HG02885 (cell line): ENCODE measurements at regions not wholly inside any gene's neighbourhood (a gene's known extent, or its start where the extent isn't known, plus 50 kb on each side); places are given as distances from the start of the nearest gene placed in this dataset.
"Not testable (repeated sequence)": the region's sequence is repeated elsewhere in the genome, so short reads cannot be mapped to it uniquely, and the experiment has no call there.

Source experiments
- ATAC-seq: cut with Tn5 transposase; IDR thresholded peaks from one replicate; pipeline ENCODE4 v1.9.1; 2021; ENCODE audit warnings: mild to moderate bottlenecking; ENCODE audit not compliant: unreplicated experiment, poor library complexity

DNA sequence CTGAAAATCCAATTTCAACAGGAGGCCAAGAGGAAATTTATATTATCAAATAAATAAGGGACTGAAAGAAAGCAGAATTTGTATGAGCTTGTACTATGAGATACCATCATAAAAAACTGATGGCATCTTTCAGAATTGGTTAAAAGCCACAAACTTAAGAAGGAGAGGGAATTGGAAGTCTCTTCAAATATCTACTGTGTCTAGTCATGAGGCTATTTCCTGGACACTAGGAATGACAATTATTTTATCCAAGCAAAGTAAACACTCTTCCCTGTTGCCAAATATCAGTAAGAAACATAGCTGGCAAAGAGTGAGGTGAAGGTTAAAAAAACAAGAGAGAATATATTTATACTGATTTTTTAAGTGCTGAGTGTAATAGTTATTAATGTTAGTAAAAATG is 101.5 kb upstream of the ARRDC3 start:
- ATAC-seq: no peak

DNA sequence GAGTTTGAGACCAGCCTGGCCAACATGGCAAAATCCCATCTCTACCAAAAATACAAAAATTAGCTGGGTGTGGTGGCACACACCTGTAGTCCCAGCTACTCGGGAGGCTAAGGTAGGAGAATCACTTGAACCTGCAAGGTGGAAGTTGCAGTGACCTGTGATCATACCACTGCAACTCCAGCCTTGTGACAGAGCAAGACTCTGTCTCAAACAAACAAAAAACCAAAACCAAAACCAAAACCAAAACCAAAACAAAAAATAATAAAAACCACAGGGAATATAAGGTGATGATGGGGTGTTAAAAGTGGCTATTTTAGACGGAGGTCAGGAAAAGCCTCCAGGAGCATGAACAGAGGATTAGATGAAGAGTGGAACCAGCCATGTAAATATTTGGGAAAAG is 96.3 kb upstream of the ARRDC3 start:
- not testable (repeated sequence) for ATAC-seq

GRCh38 chr5:91478096-91478495 is 95.0 kb upstream of the ARRDC3 start:
- no peak for ATAC-seq

- no peak for ATAC-seq
These were observed 94.3 kb upstream of the ARRDC3 start for GRCh38 chr5:91477408-91477807.

DNA sequence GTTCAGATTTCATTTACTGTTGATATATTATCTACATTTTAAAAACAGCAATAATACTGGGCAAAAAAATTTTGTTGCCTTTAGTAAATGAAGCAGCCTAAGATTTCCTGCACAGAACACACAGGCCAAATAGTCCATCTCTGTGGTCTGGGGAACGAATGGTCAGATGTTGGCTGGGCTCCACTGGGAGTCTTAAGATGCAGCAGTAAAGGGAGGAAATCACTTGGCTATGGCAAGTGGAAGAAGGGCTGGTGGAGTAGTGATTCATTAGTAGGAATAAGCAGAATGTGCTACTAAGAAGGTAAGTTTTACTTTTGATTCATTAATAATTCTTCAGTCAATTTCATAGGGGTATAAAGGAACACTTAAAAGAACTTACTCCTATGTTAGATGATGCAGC is 91.1 kb upstream of the ARRDC3 start:
- ATAC-seq: no peak

DNA sequence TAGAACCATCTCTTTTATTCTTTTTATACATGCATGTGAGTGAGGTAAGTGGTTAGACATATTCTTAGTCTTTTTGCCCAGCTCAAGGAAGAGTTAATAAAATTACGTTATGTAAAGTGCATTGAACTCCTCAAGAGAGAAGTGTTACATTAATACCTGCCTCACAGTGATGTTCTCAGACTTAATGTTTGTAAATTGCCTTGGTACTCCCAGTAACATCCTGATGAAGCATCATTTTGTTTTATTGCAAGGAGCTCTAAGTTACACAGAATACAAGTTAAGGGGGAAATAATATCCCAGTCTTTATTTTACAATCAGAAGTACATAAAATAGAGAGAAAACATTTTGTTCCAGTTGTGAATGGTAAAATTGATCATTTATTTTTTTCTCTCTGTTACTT is 89.5 kb upstream of the ARRDC3 start:
- no peak for ATAC-seq

GRCh38 chr5:91469517-91470165 is 86.5 kb upstream of the ARRDC3 start:
- ATAC-seq: no peak

DNA sequence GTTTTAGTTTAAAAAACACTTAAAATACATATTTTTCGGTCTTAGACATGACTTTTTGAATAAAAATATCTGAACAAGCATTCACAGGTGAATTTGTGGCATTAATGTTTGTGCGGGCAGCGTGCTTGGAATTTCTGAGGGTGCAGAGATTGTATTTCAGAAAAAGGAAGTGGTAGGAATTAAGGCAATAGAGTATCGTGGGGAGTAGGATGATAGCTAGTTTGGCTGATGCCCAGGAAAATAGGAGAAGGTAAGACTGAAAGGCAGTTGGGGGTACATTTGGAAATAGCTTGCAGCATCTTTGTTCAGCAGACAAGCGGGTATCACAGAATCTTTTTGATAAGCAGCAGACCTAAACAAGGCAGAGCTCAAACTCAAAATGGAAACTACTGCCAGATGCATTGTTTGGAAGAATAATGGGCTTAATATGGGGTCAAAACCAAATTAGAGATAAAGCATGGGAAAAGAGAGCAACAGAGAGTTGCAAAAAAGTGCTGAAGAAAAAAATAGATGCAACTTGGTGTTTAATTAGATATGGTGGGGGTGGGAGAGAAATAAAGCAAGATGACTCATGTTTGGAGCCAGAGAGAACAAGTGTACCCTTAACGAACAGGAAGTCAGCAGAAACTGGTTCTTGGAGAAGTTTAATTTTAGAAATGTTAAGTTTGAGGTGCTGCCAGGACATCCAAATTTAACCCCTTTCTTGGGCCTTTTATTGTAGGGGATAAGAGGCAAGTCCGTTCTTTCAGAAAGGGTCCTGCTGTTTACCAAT is 85.7 kb upstream of the ARRDC3 start:
- no peak for ATAC-seq

DNA sequence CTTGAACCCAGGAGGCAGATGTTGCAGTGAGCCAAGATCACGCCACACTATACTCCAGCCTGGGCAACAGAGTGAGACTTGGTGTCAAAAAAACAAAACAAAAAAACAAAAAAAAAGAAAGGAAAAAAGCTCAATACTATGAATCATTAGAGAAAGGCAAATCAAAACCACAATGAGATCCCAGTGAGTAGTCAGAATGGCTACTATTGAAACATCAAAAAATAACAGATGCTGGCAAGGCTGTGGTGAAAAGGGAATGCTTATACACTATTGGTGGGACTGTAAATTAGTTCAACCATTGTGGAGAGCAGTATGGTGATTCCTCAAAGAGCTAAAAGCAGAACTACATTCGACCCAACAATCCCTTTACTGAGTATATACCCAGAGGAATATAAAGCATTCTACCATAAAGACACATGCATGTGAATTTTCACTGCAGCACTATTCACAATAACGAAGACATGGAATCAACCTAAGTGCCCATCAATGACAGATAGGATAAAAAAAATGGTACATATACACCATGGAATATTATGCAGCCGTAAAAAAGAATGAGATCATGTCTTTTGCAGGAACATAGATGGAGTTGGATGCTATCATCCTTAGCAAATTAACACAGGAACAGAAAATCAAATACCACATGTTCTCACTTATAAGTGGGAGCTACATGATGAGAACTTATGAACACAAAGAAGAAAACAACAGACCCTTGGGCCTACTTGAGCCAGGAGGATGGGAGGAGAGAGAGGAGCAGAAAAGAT is 81.9 kb upstream of the ARRDC3 start:
- no peak for ATAC-seq

- no peak for ATAC-seq
These were observed 74.6 kb upstream of the ARRDC3 start for GRCh38 chr5:91457681-91458058.

DNA sequence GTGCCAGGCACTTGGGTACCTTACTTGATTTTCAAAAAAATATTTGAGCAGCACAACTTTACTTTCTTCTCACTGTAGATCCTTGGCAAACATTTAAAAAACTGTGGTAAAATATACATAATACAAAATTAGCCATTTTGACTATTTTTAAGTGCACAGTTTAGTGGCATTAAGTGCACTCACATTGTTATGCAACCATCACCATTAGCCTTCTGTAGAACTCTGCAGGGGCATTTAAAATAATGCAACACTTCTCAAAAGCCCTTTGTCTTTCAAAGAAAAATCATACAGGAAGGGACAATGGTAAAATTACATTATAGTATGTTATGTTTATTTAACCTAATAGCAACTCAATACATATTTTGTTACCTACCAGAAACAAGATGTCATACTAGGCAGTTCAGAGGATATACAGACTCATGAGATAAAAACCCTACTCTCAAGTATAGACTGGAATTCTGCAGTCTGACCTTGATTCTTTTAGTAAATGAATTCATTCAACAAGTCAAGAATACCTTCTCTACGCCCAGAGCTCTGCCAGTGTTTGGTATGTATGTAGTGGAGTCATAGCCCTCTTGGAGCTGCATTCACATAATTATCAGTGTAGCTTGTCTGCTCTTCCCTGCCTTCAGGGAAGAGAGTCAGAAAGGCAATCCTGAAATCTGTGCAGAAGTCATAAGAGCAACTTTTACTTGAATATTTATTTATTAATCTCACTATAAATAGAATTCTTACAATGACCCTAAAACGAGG is 74.0 kb upstream of the ARRDC3 start:
- no peak for ATAC-seq

DNA sequence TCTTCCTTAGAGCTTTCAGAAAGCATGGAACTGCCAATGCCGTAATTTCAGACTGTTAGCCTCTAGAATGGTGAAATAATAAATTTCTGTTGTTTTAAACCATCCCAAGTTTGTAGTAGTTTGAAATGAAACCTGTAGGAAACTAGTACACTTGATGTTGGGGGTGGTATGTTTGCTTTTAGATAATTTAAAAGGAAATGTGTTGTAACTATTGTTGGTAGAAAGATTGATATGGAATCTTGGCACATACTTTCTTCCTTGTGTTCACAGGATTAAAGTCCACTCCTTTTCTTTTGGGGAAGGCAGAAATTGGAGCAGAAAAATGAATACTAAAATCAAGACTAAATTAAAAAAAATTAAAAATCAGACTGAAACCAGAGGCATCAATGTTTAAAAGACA is 66.0 kb upstream of the ARRDC3 start:
- ATAC-seq: no peak

GRCh38 chr5:91448079-91448478 is 65.0 kb upstream of the ARRDC3 start:
- ATAC-seq: not testable (repeated sequence)

DNA sequence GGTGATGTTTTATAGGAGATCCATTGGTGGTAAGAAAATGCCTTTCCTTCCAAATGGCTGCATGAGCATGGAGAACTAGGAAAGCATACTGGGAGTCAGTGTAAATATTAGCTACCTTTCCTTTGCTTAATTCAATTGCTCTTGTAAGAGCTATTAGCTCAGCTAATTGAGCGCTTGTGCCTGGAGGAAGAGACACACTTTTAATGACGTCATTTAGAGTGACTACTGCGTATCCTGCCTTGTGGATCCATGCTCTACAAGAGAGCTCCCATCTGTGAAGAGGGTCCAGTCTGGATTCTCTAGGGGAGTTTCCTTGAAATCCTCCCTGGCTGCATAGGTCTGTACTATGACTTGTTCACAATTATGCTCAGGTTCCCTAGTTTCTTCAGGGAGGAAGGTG is 63.8 kb upstream of the ARRDC3 start:
- not testable (repeated sequence) for ATAC-seq

GRCh38 chr5:91443761-91444467 is 60.8 kb upstream of the ARRDC3 start:
- peak; percentile 63 for ATAC-seq

- ATAC-seq: no peak
These were observed 59.9 kb upstream of the ARRDC3 start for GRCh38 chr5:91443023-91443422.

DNA sequence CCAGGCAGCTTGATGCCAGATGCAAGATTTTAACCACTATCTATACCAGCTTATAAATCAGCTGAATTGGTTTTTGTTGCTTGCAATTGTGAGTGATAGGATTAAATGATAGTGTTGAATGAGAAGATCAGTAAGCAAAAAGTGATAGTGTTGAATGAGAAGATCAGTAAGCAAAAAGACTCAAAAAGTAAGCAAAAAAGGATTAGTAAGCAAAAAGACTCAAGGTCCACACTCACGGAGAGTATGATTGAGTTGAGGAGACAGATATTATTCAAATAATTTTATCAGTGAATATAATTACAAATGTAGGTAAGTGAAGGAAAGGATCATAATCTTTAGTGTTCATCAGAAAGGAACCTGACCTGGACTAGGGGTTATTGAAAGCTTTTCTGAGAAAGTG is 58.0 kb upstream of the ARRDC3 start:
- ATAC-seq: no peak

GRCh38 chr5:91438871-91439270 is 55.8 kb upstream of the ARRDC3 start:
- no peak for ATAC-seq

- no peak for ATAC-seq
These were observed 53.1 kb upstream of the ARRDC3 start for GRCh38 chr5:91436241-91436640.

- ATAC-seq: peak; percentile 91
These were observed 51.2 kb upstream of the ARRDC3 start for GRCh38 chr5:91434348-91434747.
